DND-41 (cell line): ENCODE measurements at regions not wholly inside any gene's neighbourhood (a gene's known extent, or its start where the extent isn't known, plus 50 kb on each side); places are given as distances from the start of the nearest gene placed in this dataset.
"Not testable (repeated sequence)": the region's sequence is repeated elsewhere in the genome, so short reads cannot be mapped to it uniquely, and the experiment has no call there.

ENCODE experiments used
- CTCF ChIP-seq: IDR thresholded peaks from 2 replicates; pipeline ENCODE4 v1.5.1; 2012; ENCODE audit warnings: borderline replicate concordance, low read length, moderate library complexity, mild to moderate bottlenecking; ENCODE audit not compliant: poor library complexity, severe bottlenecking; ENCODE audit errors: extremely low read depth
- EZH2 ChIP-seq: IDR thresholded peaks from 3 replicates; pipeline ENCODE4 v1.6.1; 2012; ENCODE audit warnings: borderline replicate concordance, low read depth, mild to moderate bottlenecking, moderate library complexity, low read length, inconsistent platforms; ENCODE audit not compliant: severe bottlenecking

GRCh38 chr10:6784429-6784828, 204.4 kb upstream of the PRKCQ start:
- not testable (repeated sequence) for TF ChIP-seq EZH2, CTCF
